Natural killer cell treated with Interleukin-12 subunit alpha and Interleukin-12 subunit beta and Interleukin-15 and Interleukin-18, amount 100 ng/mL, for 72 hours (primary cell): ENCODE measurements at regions not wholly inside any gene's neighbourhood (a gene's known extent, or its start where the extent isn't known, plus 50 kb on each side); places are given as distances from the start of the nearest gene placed in this dataset.

Experiments
- ATAC-seq, 2 donors: fragments of 150-1000 bp; cut with Tn5 transposase in 1 of 2; sonication (Bioruptor Pico), chemical (Tn5 transposase) in 1 of 2; 2 replicates each; pipeline ENCODE4 v1.10.0; 2021
- DNase-seq: peaks from one replicate; pipeline ENCODE4 v3.0.0; 2022; ENCODE audit warnings: low spot score
- H3K27ac Mint-ChIP-seq, 2 donors: 1 replicate in 1 of 2; 2 replicates in 1 of 2; pipeline ENCODE4 v1.8.0; 2022; ENCODE audit warnings: mixed read lengths in 2 of 2, mild to moderate bottlenecking in 1 of 2, moderate library complexity in 1 of 2
- H3K27me3 Mint-ChIP-seq, 2 donors: 1 replicate in 1 of 2; 2 replicates in 1 of 2; pipeline ENCODE4 v1.8.0; 2022; ENCODE audit warnings: mixed read lengths in 2 of 2
- H3K36me3 Mint-ChIP-seq: one replicate; pipeline ENCODE4 v1.8.0; 2022; ENCODE audit warnings: mixed read lengths
- H3K4me1 Mint-ChIP-seq, 2 donors: 1 replicate in 1 of 2; 2 replicates in 1 of 2; pipeline ENCODE4 v1.8.0; 2022; ENCODE audit warnings: low read depth in 2 of 2, mixed read lengths in 2 of 2, mild to moderate bottlenecking in 1 of 2
- H3K4me3 Mint-ChIP-seq: one replicate; pipeline ENCODE4 v1.8.0; 2022; ENCODE audit warnings: mixed read lengths
- H3K9me3 Mint-ChIP-seq: 2 replicates; pipeline ENCODE4 v1.8.0; 2022; ENCODE audit warnings: mixed read lengths

GRCh38 chr17:13292291-13292690 is 274.5 kb upstream of the ELAC2 start:
- ATAC-seq, result no peak
- no peak for DNase-seq

DNA sequence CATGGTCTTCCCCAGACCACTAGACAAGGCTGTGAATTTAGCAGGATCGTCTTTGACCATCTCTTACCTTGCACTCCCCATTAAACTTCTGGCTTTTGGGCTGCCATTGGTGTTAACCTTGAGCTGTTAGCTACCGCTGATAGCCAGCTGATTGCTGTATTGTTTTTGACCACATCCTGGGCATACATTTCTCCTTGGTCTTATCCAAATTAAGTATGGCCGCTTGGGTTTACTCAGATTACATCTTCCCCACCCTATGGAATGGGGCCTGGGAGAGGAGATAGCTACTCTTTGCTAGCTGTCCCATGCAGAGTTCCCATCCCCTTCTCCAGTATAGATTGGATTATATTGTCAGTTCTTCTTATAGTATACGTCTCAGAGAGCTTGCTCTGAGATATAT is 270.4 kb upstream of the ELAC2 start:
- no peaks in the 10 kb centered on the region for H3K4me1 Mint-ChIP-seq
- ATAC-seq, result no peak
- no peaks in the 10 kb centered on the region for H3K9me3 Mint-ChIP-seq

More at GRCh38 chr17:13292291-13292690, 274.5 kb upstream of the ELAC2 start:
- no peaks in the 10 kb centered on the region for H3K9me3 Mint-ChIP-seq
- no peak overlapping the region for H3K27ac Mint-ChIP-seq
- H3K27me3 Mint-ChIP-seq, result no peaks in the 10 kb centered on the region
- no peak overlapping the region for H3K4me3 Mint-ChIP-seq
- no peaks in the 10 kb centered on the region for H3K4me1 Mint-ChIP-seq
- H3K36me3 Mint-ChIP-seq, result no peaks in the 10 kb centered on the region

DNA sequence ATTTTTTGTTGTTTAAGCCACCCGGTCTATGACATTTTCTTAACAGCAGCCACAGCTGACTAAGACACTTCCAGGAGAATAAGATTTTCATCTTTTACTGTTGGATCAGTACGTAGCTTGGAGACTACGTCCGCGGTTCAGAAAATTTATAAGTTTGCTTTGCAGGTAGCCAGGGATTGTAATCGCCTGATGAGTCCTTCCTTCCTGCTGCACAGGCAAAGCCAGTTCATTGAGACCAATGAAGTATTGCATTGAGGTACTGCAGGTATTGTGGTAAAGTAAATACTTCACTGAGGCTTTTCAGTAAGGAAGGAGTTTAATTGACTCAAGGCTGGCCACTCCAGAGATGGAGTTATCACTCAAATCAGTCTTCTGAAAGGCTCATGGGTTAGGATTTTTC is 269.4 kb upstream of the ELAC2 start:
- Mint-ChIP-seq H3K27ac (no peak overlapping the region), H3K27me3 (no peaks in the 10 kb centered on the region), H3K4me3 (no peak overlapping the region), H3K9me3 (no peaks in the 10 kb centered on the region), H3K36me3 (no peaks in the 10 kb centered on the region), H3K4me1 (no peaks in the 10 kb centered on the region)
- ATAC-seq (no peak), DNase-seq (no peak)

More for the DNA sequence above, 270.4 kb upstream of the ELAC2 start:
- no peak for DNase-seq
- Mint-ChIP-seq H3K27ac (no peak overlapping the region), H3K27me3 (no peaks in the 10 kb centered on the region), H3K36me3 (no peaks in the 10 kb centered on the region), H3K4me3 (no peak overlapping the region)

DNA sequence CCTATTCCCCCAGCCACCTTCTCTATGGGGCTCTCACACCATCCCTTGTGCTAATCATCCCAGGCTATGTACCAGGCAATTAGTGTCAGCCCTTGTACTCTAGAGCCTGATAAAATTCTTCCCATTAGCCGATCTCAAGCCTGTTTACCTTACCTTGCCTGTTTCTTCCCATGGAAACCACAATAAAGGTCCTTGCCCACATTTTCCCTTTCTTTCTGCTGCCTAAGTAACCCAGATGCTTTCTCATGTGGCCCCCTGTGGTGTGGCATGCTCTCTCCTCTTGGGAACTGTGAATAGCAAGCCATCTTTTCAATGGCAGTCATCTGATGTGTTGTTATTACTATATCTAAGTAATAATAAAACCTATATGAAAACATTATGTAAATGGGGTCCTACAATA is 265.8 kb upstream of the ELAC2 start:
- Mint-ChIP-seq H3K4me3 (no peak overlapping the region), H3K4me1 (no peaks in the 10 kb centered on the region), H3K27ac (no peak overlapping the region), H3K36me3 (no peaks in the 10 kb centered on the region), H3K27me3 (no peaks in the 10 kb centered on the region), H3K9me3 (no peaks in the 10 kb centered on the region)
- ATAC-seq (no peak), DNase-seq (no peak)

DNA sequence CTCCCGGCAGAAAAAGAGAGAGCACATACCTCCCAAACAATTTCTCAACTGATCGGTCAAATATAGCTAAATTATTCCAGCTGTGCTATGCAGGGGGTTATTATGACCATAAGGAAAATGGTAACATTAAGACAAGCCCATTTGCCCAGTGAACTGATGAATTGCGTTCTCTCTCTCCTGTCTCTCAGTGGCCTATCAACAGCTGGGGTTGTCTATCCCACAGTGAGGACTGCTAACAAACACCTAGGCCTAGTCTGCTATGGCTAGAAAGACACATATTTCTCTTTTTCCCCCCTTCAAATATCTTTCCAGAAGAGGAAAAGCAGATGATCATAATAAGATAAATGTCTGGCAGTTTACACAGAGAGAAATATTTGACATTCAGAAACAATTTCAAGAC is 263.8 kb upstream of the ELAC2 start:
- no peak for ATAC-seq
- peaks cover 5% of the 10 kb centered on the region for H3K9me3 Mint-ChIP-seq
- no peak overlapping the region for H3K4me3 Mint-ChIP-seq
- DNase-seq, result no peak
- H3K36me3 Mint-ChIP-seq, result no peaks in the 10 kb centered on the region
- no peaks in the 10 kb centered on the region for H3K27me3 Mint-ChIP-seq
- no peak overlapping the region for H3K27ac Mint-ChIP-seq
- no peaks in the 10 kb centered on the region for H3K4me1 Mint-ChIP-seq

- DNase-seq (no peak), ATAC-seq (no peak)
- no peak overlapping the region for H3K27ac Mint-ChIP-seq
- H3K36me3 Mint-ChIP-seq, result no peaks in the 10 kb centered on the region
- no peaks in the 10 kb centered on the region for H3K27me3 Mint-ChIP-seq
- no peaks in the 10 kb centered on the region for H3K4me1 Mint-ChIP-seq
- peaks cover 14% of the 10 kb centered on the region for H3K9me3 Mint-ChIP-seq
- no peak overlapping the region for H3K4me3 Mint-ChIP-seq
These were observed 256.0 kb upstream of the ELAC2 start for GRCh38 chr17:13273806-13274205.

GRCh38 chr17:13272296-13272695 is 254.5 kb upstream of the ELAC2 start:
- ATAC-seq (no peak), DNase-seq (no peak)
- no peaks in the 10 kb centered on the region for H3K4me1 Mint-ChIP-seq
- H3K27ac Mint-ChIP-seq, result no peak overlapping the region
- peaks cover 9% of the 10 kb centered on the region for H3K9me3 Mint-ChIP-seq
- H3K27me3 Mint-ChIP-seq, result no peaks in the 10 kb centered on the region
- H3K36me3 Mint-ChIP-seq, result no peaks in the 10 kb centered on the region
- no peak overlapping the region for H3K4me3 Mint-ChIP-seq

- peaks cover 9% of the 10 kb centered on the region for H3K9me3 Mint-ChIP-seq
- ATAC-seq, result no peak
- no peaks in the 10 kb centered on the region for H3K27me3 Mint-ChIP-seq
- H3K4me1 Mint-ChIP-seq, result no peaks in the 10 kb centered on the region
- H3K36me3 Mint-ChIP-seq, result no peaks in the 10 kb centered on the region
- no peak overlapping the region for H3K4me3 Mint-ChIP-seq
- H3K27ac Mint-ChIP-seq, result no peak overlapping the region
- DNase-seq, result no peak
These were observed 251.2 kb upstream of the ELAC2 start for GRCh38 chr17:13268791-13269595.

DNA sequence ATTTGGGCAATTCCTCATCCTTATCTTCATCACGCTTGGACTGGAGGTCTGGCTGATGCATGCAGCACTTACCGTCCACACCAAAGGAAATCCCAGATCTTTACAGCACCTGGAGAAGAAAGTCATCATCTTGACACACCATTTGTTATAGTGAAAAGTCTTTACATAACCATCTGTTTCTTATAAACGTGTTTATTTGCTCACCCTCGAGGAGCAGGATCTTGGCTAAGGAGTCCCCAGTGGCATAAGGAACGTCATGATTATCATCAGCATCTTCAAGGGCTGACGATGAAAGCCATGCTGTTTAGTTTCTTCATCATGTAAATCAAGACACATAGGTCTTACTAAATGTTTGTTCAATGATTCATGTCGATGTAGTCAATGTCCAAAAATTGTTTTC is 248.8 kb upstream of the ELAC2 start:
- Mint-ChIP-seq H3K27me3 (no peaks in the 10 kb centered on the region), H3K27ac (no peak overlapping the region), H3K36me3 (no peaks in the 10 kb centered on the region), H3K4me3 (no peak overlapping the region), H3K9me3 (peaks cover 4% of the 10 kb centered on the region), H3K4me1 (no peaks in the 10 kb centered on the region)
- ATAC-seq (no peak), DNase-seq (no peak)

- no peak overlapping the region for H3K4me3 Mint-ChIP-seq
- no peaks in the 10 kb centered on the region for H3K36me3 Mint-ChIP-seq
- no peaks in the 10 kb centered on the region for H3K27me3 Mint-ChIP-seq
- no peaks in the 10 kb centered on the region for H3K4me1 Mint-ChIP-seq
- ATAC-seq (no peak), DNase-seq (no peak)
- H3K27ac Mint-ChIP-seq, result no peak overlapping the region
- no peaks in the 10 kb centered on the region for H3K9me3 Mint-ChIP-seq
These were observed 247.5 kb upstream of the ELAC2 start for GRCh38 chr17:13265311-13265710.

- ATAC-seq, result no peak
- Mint-ChIP-seq H3K27ac (no peak overlapping the region), H3K36me3 (no peaks in the 10 kb centered on the region), H3K9me3 (no peaks in the 10 kb centered on the region), H3K27me3 (no peaks in the 10 kb centered on the region), H3K4me3 (no peak overlapping the region), H3K4me1 (no peaks in the 10 kb centered on the region)
- DNase-seq, result no peak
These were observed 245.9 kb upstream of the ELAC2 start for GRCh38 chr17:13263746-13264145.

GRCh38 chr17:13256545-13256944 is 238.7 kb upstream of the ELAC2 start:
- H3K36me3 Mint-ChIP-seq, result no peaks in the 10 kb centered on the region
- no peaks in the 10 kb centered on the region for H3K27me3 Mint-ChIP-seq
- no peak overlapping the region for H3K4me3 Mint-ChIP-seq
- DNase-seq, result no peak
- H3K4me1 Mint-ChIP-seq, result no peaks in the 10 kb centered on the region
- ATAC-seq, result no peak
- H3K27ac Mint-ChIP-seq, result no peak overlapping the region
- peaks cover 14% of the 10 kb centered on the region for H3K9me3 Mint-ChIP-seq

DNA sequence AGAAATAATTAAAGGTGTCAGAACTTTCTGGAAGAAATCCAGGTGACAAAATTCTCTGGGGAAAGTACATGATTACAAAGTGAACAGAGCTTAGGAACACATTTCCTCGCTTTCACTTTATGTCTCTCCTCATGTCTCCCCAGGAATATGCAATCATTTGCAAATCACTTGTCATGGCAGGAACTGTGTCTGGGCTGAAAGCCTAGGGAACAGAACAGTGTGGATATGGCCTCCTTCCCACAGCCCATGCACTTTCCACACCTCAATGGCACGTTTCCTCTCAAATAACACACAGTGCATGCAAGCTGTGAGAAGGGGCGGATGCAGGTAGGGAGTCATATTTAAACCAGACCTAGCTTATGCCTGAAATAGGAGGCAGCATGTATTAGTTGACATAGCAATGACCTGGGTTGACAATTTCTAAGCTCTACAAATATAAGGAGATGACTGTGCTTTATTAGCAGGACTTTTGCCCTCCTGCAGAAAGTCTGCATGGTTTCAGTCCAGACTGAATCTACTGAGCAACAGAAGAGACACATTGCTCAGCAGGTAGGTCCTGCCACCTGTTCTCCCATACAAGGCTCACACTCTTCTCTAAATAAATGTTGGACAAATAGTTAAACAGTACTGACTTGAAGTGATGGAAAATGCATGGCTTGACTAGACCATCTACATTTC is 236.0 kb upstream of the ELAC2 start:
- Mint-ChIP-seq H3K27me3 (no peaks in the 10 kb centered on the region), H3K27ac (no peak overlapping the region), H3K4me3 (no peak overlapping the region), H3K36me3 (no peaks in the 10 kb centered on the region), H3K4me1 (no peaks in the 10 kb centered on the region), H3K9me3 (peaks cover 14% of the 10 kb centered on the region)
- ATAC-seq, result no peak
- DNase-seq, result no peak

- DNase-seq (no peak), ATAC-seq (no peak)
- no peak overlapping the region for H3K27ac Mint-ChIP-seq
- no peaks in the 10 kb centered on the region for H3K36me3 Mint-ChIP-seq
- H3K4me3 Mint-ChIP-seq, result no peak overlapping the region
- H3K4me1 Mint-ChIP-seq, result no peaks in the 10 kb centered on the region
- H3K9me3 Mint-ChIP-seq, result peaks cover 6% of the 10 kb centered on the region
- H3K27me3 Mint-ChIP-seq, result no peaks in the 10 kb centered on the region
These were observed 226.7 kb upstream of the ELAC2 start for GRCh38 chr17:13244513-13244912.
